ENCODE measurements at regions not wholly inside any gene's neighbourhood (a gene's known extent, or its start where the extent isn't known, plus 50 kb on each side); places are given as distances from the start of the nearest gene placed in this dataset.

GRCh38 chr12:88736031-88736430 lies 155.8 kb upstream of the KITLG start:
- Histone ChIP-seq H3K27me3 (ENCODE audit: control insufficient read depth in 1 of 2, insufficient read depth in 1 of 2, low read length in 2 of 2) (no peaks in the 10 kb centered on the region), H3K4me2 (ENCODE audit: low read length, poor library complexity, severe bottlenecking) (no peak overlapping the region), H3K4ac (ENCODE audit: low read depth in 1 of 2, low read length in 2 of 2) (no peak overlapping the region), H2BK5ac (ENCODE audit: low read depth, low read length, poor library complexity, severe bottlenecking) (no peak overlapping the region), H2BK12ac (ENCODE audit: low read length in 2 of 2) (no peak overlapping the region), H3K23ac (ENCODE audit: low read length in 2 of 2) (no peak overlapping the region), H2BK120ac (ENCODE audit: low read depth, low read length) (no peak overlapping the region), H3K18ac (ENCODE audit: low read depth in 1 of 2, low read length in 2 of 2) (no peak overlapping the region), H3K9ac (ENCODE audit: low read length) (no peak overlapping the region), H3K4me1 (ENCODE audit: control insufficient read depth, insufficient read depth, low read depth, low read length) (peaks cover 3% of the 10 kb centered on the region), H3K9me3 (ENCODE audit: control insufficient read depth, low read length) (no peaks in the 10 kb centered on the region), H3K14ac (ENCODE audit: low read length in 2 of 2) (no peak overlapping the region), H2AK5ac (ENCODE audit: low read length, severe bottlenecking) (no peak overlapping the region), H3K79me1 (replicated peaks; ENCODE audit: low read length, poor library complexity, severe bottlenecking) (no peaks in the 10 kb centered on the region), H4K8ac (ENCODE audit: low read length) (no peak overlapping the region), H2BK15ac (ENCODE audit: low read depth, poor library complexity, severe bottlenecking) (no peak overlapping the region), H3K36me3 (ENCODE audit: control insufficient read depth in 1 of 2, insufficient read depth in 2 of 2, low read depth in 1 of 2, low read length in 2 of 2) (no peaks in the 10 kb centered on the region), H4K91ac (ENCODE audit: low read length) (no peak overlapping the region), H3K27ac (ENCODE audit: low read length, poor library complexity, severe bottlenecking) (no peak overlapping the region), H3K4me3 (ENCODE audit: insufficient read depth in 1 of 2, low read depth in 1 of 2, low read length in 2 of 2) (no peak overlapping the region), H2AFZ (ENCODE audit: low read depth, low read length) (no peak overlapping the region)
- no CpG with 5 or more reads among the region's 1 CpG for WGBS
- DNase-seq: no peak

- H3K27me3 ChIP-seq (ENCODE audit: control insufficient read depth in 1 of 2, insufficient read depth in 1 of 2, low read length in 2 of 2): no peaks in the 10 kb centered on the region
- no peak overlapping the region for H2BK5ac ChIP-seq (ENCODE audit: low read depth, low read length, poor library complexity, severe bottlenecking)
- H4K8ac ChIP-seq (ENCODE audit: low read length): no peak overlapping the region
- H2AFZ ChIP-seq (ENCODE audit: low read depth, low read length): no peak overlapping the region
- no peak overlapping the region for H2AK5ac ChIP-seq (ENCODE audit: low read length, severe bottlenecking)
- H3K4ac ChIP-seq (ENCODE audit: low read depth in 1 of 2, low read length in 2 of 2): no peak overlapping the region
- no peak for DNase-seq
- peaks cover 3% of the 10 kb centered on the region for H3K4me1 ChIP-seq (ENCODE audit: control insufficient read depth, insufficient read depth, low read depth, low read length)
- H4K91ac ChIP-seq (ENCODE audit: low read length): no peak overlapping the region
- H3K36me3 ChIP-seq (ENCODE audit: control insufficient read depth in 1 of 2, insufficient read depth in 2 of 2, low read depth in 1 of 2, low read length in 2 of 2): no peaks in the 10 kb centered on the region
- H3K79me1 ChIP-seq (replicated peaks; ENCODE audit: low read length, poor library complexity, severe bottlenecking): no peaks in the 10 kb centered on the region
- no peak overlapping the region for H2BK120ac ChIP-seq (ENCODE audit: low read depth, low read length)
- H2BK12ac ChIP-seq (ENCODE audit: low read length in 2 of 2): no peak overlapping the region
- WGBS: 100% methylated on average over 2 of the region's 2 CpGs
- H3K23ac ChIP-seq (ENCODE audit: low read length in 2 of 2): no peak overlapping the region
- H3K9ac ChIP-seq (ENCODE audit: low read length): no peak overlapping the region
- H3K4me2 ChIP-seq (ENCODE audit: low read length, poor library complexity, severe bottlenecking): no peak overlapping the region
- H2BK15ac ChIP-seq (ENCODE audit: low read depth, poor library complexity, severe bottlenecking): no peak overlapping the region
- no peak overlapping the region for H3K4me3 ChIP-seq (ENCODE audit: insufficient read depth in 1 of 2, low read depth in 1 of 2, low read length in 2 of 2)
- H3K14ac ChIP-seq (ENCODE audit: low read length in 2 of 2): no peak overlapping the region
- H3K9me3 ChIP-seq (ENCODE audit: control insufficient read depth, low read length): no peaks in the 10 kb centered on the region
- H3K27ac ChIP-seq (ENCODE audit: low read length, poor library complexity, severe bottlenecking): no peak overlapping the region
- no peak overlapping the region for H3K18ac ChIP-seq (ENCODE audit: low read depth in 1 of 2, low read length in 2 of 2)
Measured at GRCh38 chr12:88733008-88733407, 152.7 kb upstream of the KITLG start.

GRCh38 chr12:88729196-88729595 lies 148.9 kb upstream of the KITLG start:
- H3K4me2 ChIP-seq (ENCODE audit: low read length, poor library complexity, severe bottlenecking): no peak overlapping the region
- H3K36me3 ChIP-seq (ENCODE audit: control insufficient read depth in 1 of 2, insufficient read depth in 2 of 2, low read depth in 1 of 2, low read length in 2 of 2): no peaks in the 10 kb centered on the region
- no peak overlapping the region for H3K4ac ChIP-seq (ENCODE audit: low read depth in 1 of 2, low read length in 2 of 2)
- H4K91ac ChIP-seq (ENCODE audit: low read length): no peak overlapping the region
- H3K14ac ChIP-seq (ENCODE audit: low read length in 2 of 2): no peak overlapping the region
- no peak overlapping the region for H3K18ac ChIP-seq (ENCODE audit: low read depth in 1 of 2, low read length in 2 of 2)
- H3K79me1 ChIP-seq (replicated peaks; ENCODE audit: low read length, poor library complexity, severe bottlenecking): no peaks in the 10 kb centered on the region
- H3K27me3 ChIP-seq (ENCODE audit: control insufficient read depth in 1 of 2, insufficient read depth in 1 of 2, low read length in 2 of 2): no peaks in the 10 kb centered on the region
- H2AK5ac ChIP-seq (ENCODE audit: low read length, severe bottlenecking): no peak overlapping the region
- H2BK15ac ChIP-seq (ENCODE audit: low read depth, poor library complexity, severe bottlenecking): no peak overlapping the region
- no peak overlapping the region for H3K23ac ChIP-seq (ENCODE audit: low read length in 2 of 2)
- H2BK12ac ChIP-seq (ENCODE audit: low read length in 2 of 2): no peak overlapping the region
- no peak overlapping the region for H4K8ac ChIP-seq (ENCODE audit: low read length)
- H2AFZ ChIP-seq (ENCODE audit: low read depth, low read length): no peak overlapping the region
- no peak overlapping the region for H3K9ac ChIP-seq (ENCODE audit: low read length)
- no peaks in the 10 kb centered on the region for H3K9me3 ChIP-seq (ENCODE audit: control insufficient read depth, low read length)
- H2BK5ac ChIP-seq (ENCODE audit: low read depth, low read length, poor library complexity, severe bottlenecking): no peak overlapping the region
- no peak overlapping the region for H2BK120ac ChIP-seq (ENCODE audit: low read depth, low read length)
- H3K4me1 ChIP-seq (ENCODE audit: control insufficient read depth, insufficient read depth, low read depth, low read length): no peaks in the 10 kb centered on the region
- H3K4me3 ChIP-seq (ENCODE audit: insufficient read depth in 1 of 2, low read depth in 1 of 2, low read length in 2 of 2): no peak overlapping the region
- no peak for DNase-seq
- no peak overlapping the region for H3K27ac ChIP-seq (ENCODE audit: low read length, poor library complexity, severe bottlenecking)

GRCh38 chr12:88726806-88727720 lies 146.8 kb upstream of the KITLG start:
- H2BK5ac ChIP-seq (ENCODE audit: low read depth, low read length, poor library complexity, severe bottlenecking): no peak overlapping the region
- no peak overlapping the region for H2BK120ac ChIP-seq (ENCODE audit: low read depth, low read length)
- no peak overlapping the region for H3K27ac ChIP-seq (ENCODE audit: low read length, poor library complexity, severe bottlenecking)
- no peak overlapping the region for H2AK5ac ChIP-seq (ENCODE audit: low read length, severe bottlenecking)
- H3K9ac ChIP-seq (ENCODE audit: low read length): no peak overlapping the region
- no peak overlapping the region for H3K23ac ChIP-seq (ENCODE audit: low read length in 2 of 2)
- no peak overlapping the region for H2BK12ac ChIP-seq (ENCODE audit: low read length in 2 of 2)
- H3K4me3 ChIP-seq (ENCODE audit: insufficient read depth in 1 of 2, low read depth in 1 of 2, low read length in 2 of 2): no peak overlapping the region
- H3K36me3 ChIP-seq (ENCODE audit: control insufficient read depth in 1 of 2, insufficient read depth in 2 of 2, low read depth in 1 of 2, low read length in 2 of 2): no peaks in the 10 kb centered on the region
- H3K14ac ChIP-seq (ENCODE audit: low read length in 2 of 2): no peak overlapping the region
- no peak overlapping the region for H4K8ac ChIP-seq (ENCODE audit: low read length)
- no peak overlapping the region for H4K91ac ChIP-seq (ENCODE audit: low read length)
- no peaks in the 10 kb centered on the region for H3K9me3 ChIP-seq (ENCODE audit: control insufficient read depth, low read length)
- H3K18ac ChIP-seq (ENCODE audit: low read depth in 1 of 2, low read length in 2 of 2): no peak overlapping the region
- 76% methylated on average over 3 of the region's 3 CpGs for WGBS
- no peak overlapping the region for H3K4me2 ChIP-seq (ENCODE audit: low read length, poor library complexity, severe bottlenecking)
- H2AFZ ChIP-seq (ENCODE audit: low read depth, low read length): no peak overlapping the region
- no peak overlapping the region for H2BK15ac ChIP-seq (ENCODE audit: low read depth, poor library complexity, severe bottlenecking)
- H3K27me3 ChIP-seq (ENCODE audit: control insufficient read depth in 1 of 2, insufficient read depth in 1 of 2, low read length in 2 of 2): no peaks in the 10 kb centered on the region
- H3K4me1 ChIP-seq (ENCODE audit: control insufficient read depth, insufficient read depth, low read depth, low read length): no peaks in the 10 kb centered on the region
- H3K4ac ChIP-seq (ENCODE audit: low read depth in 1 of 2, low read length in 2 of 2): no peak overlapping the region
- H3K79me1 ChIP-seq (replicated peaks; ENCODE audit: low read length, poor library complexity, severe bottlenecking): no peaks in the 10 kb centered on the region
- peak; percentile 6 for DNase-seq
